SK-N-DZ (cell line): ENCODE measurements at regions not wholly inside any gene's neighbourhood (a gene's known extent, or its start where the extent isn't known, plus 50 kb on each side); places are given as distances from the start of the nearest gene placed in this dataset.
"Not testable (repeated sequence)": the region's sequence is repeated elsewhere in the genome, so short reads cannot be mapped to it uniquely, and the experiment has no call there.

Experiments used
- DNase-seq: peaks from one replicate; pipeline ENCODE4 v3.0.0-alpha.2; 2015; ENCODE audit warnings: low spot score

DNA sequence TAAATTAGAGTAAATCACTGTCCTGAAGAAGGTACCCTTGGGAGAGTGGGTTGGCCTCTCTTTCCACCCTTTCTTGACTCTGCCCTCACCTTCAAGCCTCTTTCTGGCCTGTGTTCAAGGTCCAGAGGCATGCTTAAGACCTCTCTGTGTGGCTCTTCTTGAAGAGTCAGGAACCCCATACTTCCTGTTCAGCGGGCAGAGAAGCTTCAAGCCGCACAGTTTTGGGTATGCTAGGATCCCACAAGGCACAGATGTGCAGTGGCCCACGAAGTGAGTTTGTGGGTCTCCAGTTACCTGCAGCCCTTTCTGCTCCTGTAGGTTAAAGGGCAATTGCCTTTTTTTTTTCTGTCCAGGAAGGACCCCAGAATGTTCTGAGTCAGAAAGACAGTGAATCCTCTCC, 113.7 kb downstream of the PPIAL4A start:
- DNase-seq: not testable (repeated sequence)

DNA sequence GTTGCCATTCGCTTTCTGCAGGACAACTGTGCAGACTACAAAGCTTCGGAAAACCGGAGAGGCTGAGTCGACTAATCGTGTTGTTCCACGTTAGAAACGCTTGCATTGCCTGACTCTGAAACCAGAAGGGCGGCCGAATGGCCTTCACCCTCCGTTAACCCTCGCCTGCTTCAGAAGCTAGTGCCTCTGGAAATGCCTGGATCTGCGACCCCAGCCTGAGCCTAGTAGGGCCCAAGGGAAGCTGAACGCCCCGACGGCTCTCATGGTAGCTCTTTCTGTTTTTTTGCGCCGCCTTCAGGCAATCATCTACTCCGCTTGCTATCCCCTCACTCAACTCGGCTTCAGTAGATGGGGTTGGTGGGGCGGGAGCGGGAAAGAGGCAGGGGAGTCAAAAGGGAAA, 117.3 kb downstream of the PPIAL4A start:
- DNase-seq: not testable (repeated sequence)

DNA sequence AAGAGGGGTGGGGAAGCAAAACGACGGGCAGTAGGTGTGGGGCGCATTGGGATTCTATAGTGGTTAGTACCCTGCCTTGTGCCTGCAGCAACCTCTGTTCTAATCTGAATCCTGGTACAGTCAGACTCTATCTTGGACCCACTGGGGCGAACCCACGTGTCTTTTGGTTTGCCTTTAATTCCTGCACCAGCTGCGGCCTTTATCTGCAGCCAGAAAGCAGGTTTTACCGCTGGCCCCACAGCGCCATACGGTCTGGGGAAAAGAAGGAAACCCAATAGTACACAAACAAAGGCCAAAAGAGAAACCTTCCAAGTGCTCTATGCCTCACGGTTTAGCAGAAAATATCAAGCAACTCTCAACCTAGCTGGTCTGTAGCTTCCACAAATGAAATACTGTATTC, 118.2 kb downstream of the PPIAL4A start:
- not testable (repeated sequence) for DNase-seq

DNA sequence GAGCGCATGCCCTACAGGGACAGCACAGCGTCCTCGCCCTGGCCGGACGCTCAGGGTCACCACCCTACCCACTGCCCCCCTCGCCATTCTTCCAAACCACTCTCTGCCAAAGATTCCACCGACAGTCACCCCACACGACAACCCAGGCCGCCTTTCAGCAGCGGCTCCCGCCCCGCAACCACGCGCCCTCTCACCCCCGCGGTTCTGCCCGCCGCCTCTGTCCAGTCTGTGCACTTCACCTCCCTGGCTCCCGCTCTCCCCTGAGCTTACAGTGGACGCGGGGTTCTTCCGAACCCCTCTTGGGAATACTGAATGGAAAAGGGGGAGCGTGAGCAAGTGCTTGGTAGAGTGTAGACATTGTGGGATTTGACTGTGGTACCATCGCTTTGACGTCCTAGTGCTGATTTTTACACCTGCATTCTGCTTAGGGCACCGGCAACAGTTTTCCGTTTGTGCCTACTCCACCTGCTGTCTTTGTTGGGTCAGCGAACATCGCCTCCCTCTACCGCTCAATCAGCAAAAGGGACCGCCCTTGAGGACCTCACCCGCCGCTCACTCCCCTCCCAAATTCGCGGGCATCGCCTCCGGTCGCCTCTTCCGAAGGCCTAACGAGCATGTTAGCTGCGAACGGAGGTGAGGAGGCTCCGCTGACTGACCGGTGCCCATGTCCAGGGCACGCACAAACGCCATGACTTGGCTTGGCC, 119.1 kb downstream of the PPIAL4A start:
- DNase-seq: not testable (repeated sequence)

- DNase-seq: not testable (repeated sequence)
Measured at GRCh38 chr1:121009216-121010057, 119.9 kb downstream of the PPIAL4A start.

- not testable (repeated sequence) for DNase-seq
Measured at GRCh38 chr1:121010141-121010540, 120.6 kb downstream of the PPIAL4A start.

GRCh38 chr1:121013181-121013580, 123.6 kb downstream of the PPIAL4A start:
- not testable (repeated sequence) for DNase-seq

GRCh38 chr1:121016182-121017028, 126.8 kb downstream of the PPIAL4A start:
- peak; percentile 66 for DNase-seq

- DNase-seq: not testable (repeated sequence)
Measured at GRCh38 chr1:121019715-121020349, 130.3 kb downstream of the PPIAL4A start.

GRCh38 chr1:121020350-121021236, 131.0 kb downstream of the PPIAL4A start:
- DNase-seq: peak; percentile 63

- not testable (repeated sequence) for DNase-seq
Measured at GRCh38 chr1:121021716-121022115, 132.1 kb downstream of the PPIAL4A start.

- DNase-seq: not testable (repeated sequence)
Measured at GRCh38 chr1:121032878-121033494, 143.4 kb downstream of the PPIAL4A start.

GRCh38 chr1:121036792-121037191, 147.2 kb downstream of the PPIAL4A start:
- DNase-seq: not testable (repeated sequence)

- DNase-seq: not testable (repeated sequence)
Measured at GRCh38 chr1:121040974-121041373, 143.2 kb downstream of the FAM72B start.

- not testable (repeated sequence) for DNase-seq
Measured at GRCh38 chr1:121041497-121041896, 142.6 kb downstream of the FAM72B start.

DNA sequence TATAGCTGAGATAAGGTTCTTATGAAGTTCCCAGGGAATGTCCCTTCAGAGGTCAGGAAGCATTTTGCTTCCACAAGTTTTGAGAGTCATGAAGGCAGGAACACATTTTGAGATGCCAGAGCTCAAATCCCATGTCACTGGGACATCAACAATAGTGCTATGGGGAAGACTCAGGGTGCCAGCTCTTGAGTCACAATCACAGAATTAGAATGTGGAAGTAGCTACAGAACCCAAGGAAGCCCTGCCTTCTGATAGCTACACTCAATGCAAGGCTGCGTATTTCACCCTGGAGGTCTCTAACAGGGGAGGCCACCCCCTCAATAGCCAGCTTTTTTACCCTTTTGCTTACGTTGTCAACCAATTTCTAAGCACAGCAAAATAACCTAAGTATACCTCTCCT, 141.3 kb downstream of the FAM72B start:
- DNase-seq: not testable (repeated sequence)

- DNase-seq: not testable (repeated sequence)
Measured at GRCh38 chr1:121048293-121048752, 135.8 kb downstream of the FAM72B start.

- not testable (repeated sequence) for DNase-seq
Measured at GRCh38 chr1:121048769-121049443, 135.2 kb downstream of the FAM72B start.

DNA sequence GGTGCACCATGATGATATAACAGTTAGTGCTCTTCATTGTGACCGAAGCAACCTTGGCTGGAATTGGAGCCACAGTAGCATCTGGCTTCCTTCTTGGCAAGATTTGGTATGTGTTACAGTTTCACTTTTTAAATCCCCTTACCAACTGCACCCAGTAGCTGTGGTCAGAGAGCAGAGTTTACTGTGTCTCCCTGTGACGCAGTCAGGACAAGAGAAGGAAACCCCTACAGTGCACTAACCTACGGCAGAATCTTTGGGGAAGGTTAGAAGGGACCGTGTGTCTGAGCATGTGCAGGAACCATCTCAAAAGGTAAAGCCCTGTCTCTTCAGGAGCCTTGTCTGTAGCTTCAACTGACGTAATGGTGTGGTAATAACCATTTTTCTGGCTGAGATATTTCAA, 134.0 kb downstream of the FAM72B start:
- not testable (repeated sequence) for DNase-seq
